Neural crest cell (in vitro differentiated cells): ENCODE measurements at regions not wholly inside any gene's neighbourhood (a gene's known extent, or its start where the extent isn't known, plus 50 kb on each side); places are given as distances from the start of the nearest gene placed in this dataset.

Experiments
- DNase-seq: peaks from one replicate; pipeline ENCODE4 v3.0.0; 2021; ENCODE audit warnings: low read depth, mixed read lengths, low spot score
- H3K27ac Mint-ChIP-seq: one replicate; pipeline ENCODE4 v1.8.0; 2021; ENCODE audit warnings: mild to moderate bottlenecking, mixed read lengths; ENCODE audit not compliant: unreplicated experiment
- H3K27me3 Mint-ChIP-seq: 2 replicates; pipeline ENCODE4 v1.8.0; 2021; ENCODE audit warnings: low read depth, mild to moderate bottlenecking, mixed read lengths
- H3K36me3 Mint-ChIP-seq: 2 replicates; pipeline ENCODE4 v1.8.0; 2021; ENCODE audit warnings: low read depth, mild to moderate bottlenecking, mixed read lengths
- H3K4me1 Mint-ChIP-seq: 2 replicates; pipeline ENCODE4 v1.8.0; 2021; ENCODE audit warnings: mixed read lengths
- H3K4me3 Mint-ChIP-seq: one replicate; pipeline ENCODE4 v1.8.0; 2021; ENCODE audit warnings: mild to moderate bottlenecking, mixed read lengths
- H3K9me3 Mint-ChIP-seq: 2 replicates; pipeline ENCODE4 v1.8.0; 2021; ENCODE audit warnings: mixed read lengths
- TF ChIP-seq, protein P1 (sequence below): fragments of 200-600 bp; sonication (generic); conservative IDR thresholded peaks from 2 replicates; pipeline ENCODE4 v1.5.0; 2021; ENCODE audit warnings: antibody characterized with exemption, mild to moderate bottlenecking

DNA sequence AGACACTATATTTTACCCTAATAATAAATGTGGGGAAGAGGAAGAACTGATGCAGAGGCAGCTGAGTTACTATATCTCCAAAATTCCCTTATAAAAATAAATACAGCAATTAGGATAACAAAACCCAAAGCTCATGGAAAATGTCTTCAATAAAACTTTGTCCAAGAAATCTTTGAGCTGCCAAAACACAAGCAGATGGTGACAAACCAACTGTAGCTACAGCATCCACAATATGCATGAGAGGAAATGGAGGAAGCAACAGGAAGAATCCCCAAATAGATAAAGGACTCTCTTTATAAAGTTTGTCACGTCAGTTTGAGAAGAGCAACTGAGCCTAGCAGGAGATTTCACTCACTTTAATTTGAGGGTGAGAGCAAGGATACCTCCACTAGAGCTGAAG is 638.2 kb downstream of the IGSF11 start:
- no peak overlapping the region for H3K27ac Mint-ChIP-seq
- no peaks in the 10 kb centered on the region for H3K27me3 Mint-ChIP-seq
- no peak for DNase-seq
- TF ChIP-seq, protein P1, sequence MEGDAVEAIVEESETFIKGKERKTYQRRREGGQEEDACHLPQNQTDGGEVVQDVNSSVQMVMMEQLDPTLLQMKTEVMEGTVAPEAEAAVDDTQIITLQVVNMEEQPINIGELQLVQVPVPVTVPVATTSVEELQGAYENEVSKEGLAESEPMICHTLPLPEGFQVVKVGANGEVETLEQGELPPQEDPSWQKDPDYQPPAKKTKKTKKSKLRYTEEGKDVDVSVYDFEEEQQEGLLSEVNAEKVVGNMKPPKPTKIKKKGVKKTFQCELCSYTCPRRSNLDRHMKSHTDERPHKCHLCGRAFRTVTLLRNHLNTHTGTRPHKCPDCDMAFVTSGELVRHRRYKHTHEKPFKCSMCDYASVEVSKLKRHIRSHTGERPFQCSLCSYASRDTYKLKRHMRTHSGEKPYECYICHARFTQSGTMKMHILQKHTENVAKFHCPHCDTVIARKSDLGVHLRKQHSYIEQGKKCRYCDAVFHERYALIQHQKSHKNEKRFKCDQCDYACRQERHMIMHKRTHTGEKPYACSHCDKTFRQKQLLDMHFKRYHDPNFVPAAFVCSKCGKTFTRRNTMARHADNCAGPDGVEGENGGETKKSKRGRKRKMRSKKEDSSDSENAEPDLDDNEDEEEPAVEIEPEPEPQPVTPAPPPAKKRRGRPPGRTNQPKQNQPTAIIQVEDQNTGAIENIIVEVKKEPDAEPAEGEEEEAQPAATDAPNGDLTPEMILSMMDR, result no peak
- no peaks in the 10 kb centered on the region for H3K4me1 Mint-ChIP-seq
- H3K36me3 Mint-ChIP-seq, result no peaks in the 10 kb centered on the region
- H3K4me3 Mint-ChIP-seq, result no peak overlapping the region
- H3K9me3 Mint-ChIP-seq, result no peaks in the 10 kb centered on the region

DNA sequence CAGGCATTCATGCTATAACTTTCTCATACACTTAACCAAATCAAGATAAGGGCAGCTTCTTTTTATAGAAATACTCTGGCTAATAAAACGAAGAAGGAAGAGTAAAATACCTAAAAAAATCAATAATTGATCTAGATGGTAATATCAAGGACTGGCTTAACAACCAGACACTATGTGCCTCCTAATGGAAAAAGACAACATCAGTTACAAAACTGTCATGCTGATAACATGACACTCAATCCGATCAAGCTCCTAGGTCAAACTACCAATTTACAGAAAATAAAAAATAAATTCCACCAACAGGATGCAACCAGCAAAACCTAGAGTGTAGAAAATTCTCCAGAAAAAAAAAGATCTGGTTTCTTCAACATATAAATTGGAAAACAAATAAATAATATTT is 634.6 kb downstream of the IGSF11 start:
- TF ChIP-seq, protein P1, result no peak
- H3K4me1 Mint-ChIP-seq, result no peaks in the 10 kb centered on the region
- no peaks in the 10 kb centered on the region for H3K27me3 Mint-ChIP-seq
- H3K4me3 Mint-ChIP-seq, result no peak overlapping the region
- no peak overlapping the region for H3K27ac Mint-ChIP-seq
- no peaks in the 10 kb centered on the region for H3K36me3 Mint-ChIP-seq
- no peaks in the 10 kb centered on the region for H3K9me3 Mint-ChIP-seq
- DNase-seq, result no peak

DNA sequence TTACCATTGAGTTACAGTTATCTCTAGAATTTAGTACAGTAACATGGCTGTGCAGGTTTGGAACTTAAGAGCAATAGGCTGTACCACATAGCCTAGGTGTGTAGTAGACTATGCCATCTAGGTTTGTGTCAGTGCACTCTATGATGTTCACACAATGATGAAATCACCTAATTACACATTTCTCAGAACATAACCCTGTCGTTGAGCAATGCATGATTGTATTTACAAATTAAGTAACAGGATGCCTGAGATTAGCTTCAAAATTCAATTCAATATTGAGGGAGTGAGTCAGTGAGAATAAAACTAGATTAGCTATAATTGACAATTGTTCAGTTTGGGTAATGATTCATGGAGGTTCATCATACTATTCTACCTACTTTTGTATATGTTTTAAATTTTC is 633.8 kb downstream of the IGSF11 start:
- H3K9me3 Mint-ChIP-seq, result no peaks in the 10 kb centered on the region
- DNase-seq, result no peak
- no peaks in the 10 kb centered on the region for H3K4me1 Mint-ChIP-seq
- TF ChIP-seq, protein P1, result no peak
- no peaks in the 10 kb centered on the region for H3K27me3 Mint-ChIP-seq
- no peak overlapping the region for H3K4me3 Mint-ChIP-seq
- H3K36me3 Mint-ChIP-seq, result no peaks in the 10 kb centered on the region
- H3K27ac Mint-ChIP-seq, result no peak overlapping the region

- Mint-ChIP-seq H3K27me3 (no peaks in the 10 kb centered on the region), H3K9me3 (no peaks in the 10 kb centered on the region), H3K4me1 (no peaks in the 10 kb centered on the region), H3K36me3 (no peaks in the 10 kb centered on the region), H3K4me3 (no peak overlapping the region), H3K27ac (no peak overlapping the region)
- DNase-seq, result no peak
- TF ChIP-seq, protein P1, result no peak
Observed at GRCh38 chr3:118401887-118402286, 632.8 kb downstream of the IGSF11 start.

DNA sequence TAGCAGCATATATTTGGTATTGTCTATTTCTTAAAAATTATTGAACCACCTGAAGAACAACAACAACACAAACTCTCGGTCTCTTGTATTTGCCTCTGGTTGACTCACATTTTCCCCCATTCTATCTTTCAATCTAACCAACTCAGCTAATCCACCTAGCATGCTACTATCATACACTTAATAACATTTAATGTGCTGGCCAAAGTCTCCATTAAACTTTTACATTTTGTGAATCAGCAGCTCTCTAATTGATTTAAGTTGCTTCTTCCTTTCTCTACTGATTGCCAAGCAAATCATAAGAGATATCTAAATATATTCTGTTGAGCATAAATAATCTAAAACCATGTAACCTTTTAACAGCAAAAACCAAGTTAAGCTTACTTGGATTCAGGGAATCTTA is 631.7 kb downstream of the IGSF11 start:
- Mint-ChIP-seq H3K4me3 (no peak overlapping the region), H3K9me3 (no peaks in the 10 kb centered on the region), H3K27me3 (no peaks in the 10 kb centered on the region), H3K4me1 (no peaks in the 10 kb centered on the region), H3K27ac (no peak overlapping the region), H3K36me3 (no peaks in the 10 kb centered on the region)
- TF ChIP-seq, protein P1, result no peak
- no peak for DNase-seq

DNA sequence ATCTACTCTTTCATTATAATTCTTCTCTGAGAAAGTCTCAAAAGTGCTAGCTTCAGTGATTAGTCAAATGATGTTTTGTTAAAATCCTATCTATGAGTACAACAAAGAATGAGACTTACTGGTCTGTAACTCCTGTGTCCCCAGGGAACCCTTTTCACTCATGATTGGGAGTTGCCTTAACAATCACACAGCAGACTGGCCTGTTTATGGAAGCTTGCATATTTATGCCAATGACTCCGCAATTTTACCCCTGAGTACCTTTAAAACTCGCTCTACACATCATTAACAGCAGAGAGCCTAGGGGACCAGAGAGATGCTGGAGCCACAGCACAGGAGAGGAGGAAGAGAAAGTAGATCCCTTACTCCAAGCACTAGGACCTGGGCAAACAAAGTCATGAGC is 628.1 kb downstream of the IGSF11 start:
- no peaks in the 10 kb centered on the region for H3K36me3 Mint-ChIP-seq
- no peaks in the 10 kb centered on the region for H3K4me1 Mint-ChIP-seq
- no peak overlapping the region for H3K4me3 Mint-ChIP-seq
- H3K27me3 Mint-ChIP-seq, result no peaks in the 10 kb centered on the region
- H3K9me3 Mint-ChIP-seq, result no peaks in the 10 kb centered on the region
- DNase-seq, result no peak
- H3K27ac Mint-ChIP-seq, result no peak overlapping the region
- TF ChIP-seq, protein P1, result no peak
